Limb (tissue), 2 donors: ENCODE measurements at regions not wholly inside any gene's neighbourhood (a gene's known extent, or its start where the extent isn't known, plus 50 kb on each side); places are given as distances from the start of the nearest gene placed in this dataset.
A peak's percentile ranks its signal among the peaks of the same experiment; 100 is the strongest.
"Not testable (repeated sequence)": the region's sequence is repeated elsewhere in the genome, so short reads cannot be mapped to it uniquely, and the experiment has no call there.

Experiments
- DNase-seq, 2 donors: peaks; one replicate each; pipeline ENCODE4 v3.0.0-alpha.2; 2016; ENCODE audit errors: extremely low spot score in 2 of 2

DNA sequence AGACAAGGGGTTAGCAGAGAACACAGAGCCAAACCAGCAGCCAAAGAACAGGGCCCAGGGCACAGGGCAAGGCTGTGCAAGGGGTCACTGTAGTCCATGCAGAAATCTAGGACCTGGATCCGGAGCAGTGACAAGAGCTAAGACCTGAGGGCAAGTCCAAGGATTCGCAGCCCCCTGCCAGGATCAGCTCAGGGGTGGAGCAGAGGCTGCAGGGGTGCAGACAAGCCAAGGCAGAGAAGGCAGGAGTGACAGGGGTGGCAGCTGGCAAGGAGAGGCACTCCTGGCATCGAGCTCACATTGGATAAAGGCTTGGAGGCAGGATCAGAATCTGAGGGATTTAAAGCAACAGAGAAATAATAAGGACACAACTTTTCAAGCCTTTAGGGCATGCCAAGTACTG, 80.7 kb upstream of the NANOS1 start:
- DNase-seq = peak in 1 of 2 donors; percentile 23

DNA sequence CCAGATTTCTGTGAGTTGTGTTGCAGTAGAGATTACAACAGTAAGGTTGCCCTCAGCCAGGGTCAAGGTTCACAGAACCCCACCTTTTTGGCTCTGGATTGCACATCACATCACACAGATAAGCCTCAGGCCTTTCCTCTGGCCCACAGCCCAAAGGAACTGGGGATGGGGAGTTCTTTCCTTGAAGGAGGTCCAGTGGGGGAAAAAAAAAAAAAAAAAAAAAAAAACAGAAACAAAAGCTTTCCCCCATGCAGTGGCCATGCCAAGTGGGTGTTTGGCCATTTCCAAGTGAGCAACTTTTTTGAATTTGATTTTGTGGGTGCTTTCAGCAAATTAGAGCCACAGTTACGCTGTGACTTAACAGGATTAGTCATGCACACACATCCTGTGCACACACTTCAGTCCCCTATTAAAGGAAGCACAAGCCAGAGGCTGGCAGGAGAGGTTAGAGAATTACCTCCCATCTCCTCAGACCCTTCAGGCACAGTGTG, 79.3 kb upstream of the NANOS1 start:
- DNase-seq = peak in 1 of 2 donors; percentile 24

DNA sequence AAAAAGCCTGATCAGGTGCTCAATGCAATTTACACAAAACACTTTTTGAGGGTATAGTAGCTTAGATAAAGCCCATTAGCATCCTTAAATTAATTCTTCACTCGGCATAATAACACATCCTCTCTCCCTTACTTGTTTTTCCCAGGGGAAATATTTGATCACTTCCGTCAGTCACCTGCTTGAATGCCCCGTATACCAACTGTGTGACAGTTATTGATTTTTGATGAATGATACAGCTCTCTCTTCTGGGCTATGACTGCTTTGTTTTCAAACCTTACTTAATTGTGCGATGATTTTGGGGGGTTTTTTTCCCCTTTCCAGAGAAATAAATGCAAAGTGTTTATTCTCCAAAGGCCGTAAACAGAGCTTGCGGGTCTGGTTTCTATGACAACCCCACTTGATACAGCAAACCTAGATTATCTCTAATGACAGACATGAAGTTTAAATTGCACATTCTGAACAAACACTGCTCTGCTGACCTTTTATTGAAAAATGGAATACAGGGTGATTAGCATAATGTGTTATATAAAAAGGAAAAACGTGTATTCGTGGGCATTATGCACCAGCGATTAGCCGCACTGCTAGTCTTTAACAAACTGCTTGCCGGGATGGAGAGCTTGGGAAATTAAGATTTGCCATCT, 78.4 kb upstream of the NANOS1 start:
- no peak for DNase-seq

DNA sequence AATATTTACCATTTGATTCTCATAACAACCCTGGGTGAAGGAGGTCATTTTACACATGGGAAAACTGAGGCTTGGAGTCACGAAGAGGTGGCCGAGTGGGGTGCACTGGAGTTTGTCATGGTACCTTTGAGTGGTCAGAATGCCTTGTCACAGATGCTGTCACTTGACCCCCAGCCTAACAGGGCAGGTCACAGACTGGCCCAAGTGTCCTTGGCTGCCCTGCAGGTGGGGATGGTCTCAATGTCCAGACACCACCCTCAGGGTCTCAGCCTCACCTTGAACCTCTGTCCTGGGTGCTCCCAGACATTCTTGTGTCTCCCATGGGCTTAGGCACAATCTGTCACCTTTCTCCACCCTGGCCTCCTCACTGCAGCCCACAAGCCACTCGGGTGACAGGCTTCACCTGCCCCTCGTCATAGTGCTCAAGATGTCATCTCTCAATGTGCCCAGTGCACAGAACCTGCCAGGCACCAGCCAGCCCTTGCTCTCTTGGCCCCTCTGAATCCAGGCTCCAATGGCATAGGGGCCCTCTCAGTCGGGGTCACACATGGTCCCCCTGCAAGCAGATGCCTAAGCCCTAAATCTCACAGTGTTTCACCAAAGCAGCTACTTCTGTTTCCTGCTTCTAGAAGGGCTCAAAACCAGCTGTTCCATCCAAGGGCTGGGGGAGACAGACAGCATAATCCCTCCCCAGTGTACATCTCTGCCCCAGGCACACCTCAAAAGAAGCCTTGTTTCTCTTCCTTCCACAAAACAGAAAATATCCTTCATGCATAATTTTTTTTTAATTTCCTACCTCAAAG, 76.8 kb upstream of the NANOS1 start:
- peak in 1 of 2 donors; percentile 14 for DNase-seq

DNA sequence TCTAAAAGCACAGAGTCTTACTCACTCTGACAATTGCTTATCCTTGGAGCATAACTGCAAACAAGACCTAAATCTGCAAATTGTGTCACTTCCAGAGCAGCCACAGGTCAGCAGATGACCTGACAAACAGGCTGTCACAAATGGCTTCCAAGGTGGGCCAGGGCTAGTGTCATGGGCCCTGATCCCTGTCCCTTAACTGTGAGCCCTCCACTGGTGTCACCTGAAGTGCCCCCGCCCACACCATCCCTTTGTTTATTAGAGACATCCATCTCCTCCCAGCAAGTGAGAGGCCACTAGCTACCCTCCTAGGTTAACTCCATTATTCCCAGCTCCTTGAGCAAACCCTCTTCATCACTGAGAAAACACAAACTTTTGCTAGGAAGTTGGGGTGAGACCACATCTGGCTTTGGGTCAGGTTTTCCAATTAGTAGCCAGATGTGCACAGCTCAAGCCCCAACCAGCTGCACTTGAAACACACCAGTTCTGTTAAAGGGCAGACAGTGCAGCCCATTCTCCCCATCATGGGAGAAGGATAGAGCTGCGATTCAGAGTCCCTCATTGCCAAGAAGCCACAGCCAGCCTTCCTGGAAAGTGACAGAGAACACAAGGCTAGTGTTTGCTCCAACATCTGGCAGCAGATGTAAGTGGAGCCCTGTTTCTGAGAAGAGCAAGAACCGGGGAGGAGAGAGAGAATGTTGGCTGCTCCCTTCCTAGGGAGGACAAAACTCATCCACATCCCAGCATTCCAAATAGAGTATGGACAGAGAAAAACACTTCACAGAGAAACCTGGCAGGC, 75.7 kb upstream of the NANOS1 start:
- peak; percentile 55 to 66 for DNase-seq

DNA sequence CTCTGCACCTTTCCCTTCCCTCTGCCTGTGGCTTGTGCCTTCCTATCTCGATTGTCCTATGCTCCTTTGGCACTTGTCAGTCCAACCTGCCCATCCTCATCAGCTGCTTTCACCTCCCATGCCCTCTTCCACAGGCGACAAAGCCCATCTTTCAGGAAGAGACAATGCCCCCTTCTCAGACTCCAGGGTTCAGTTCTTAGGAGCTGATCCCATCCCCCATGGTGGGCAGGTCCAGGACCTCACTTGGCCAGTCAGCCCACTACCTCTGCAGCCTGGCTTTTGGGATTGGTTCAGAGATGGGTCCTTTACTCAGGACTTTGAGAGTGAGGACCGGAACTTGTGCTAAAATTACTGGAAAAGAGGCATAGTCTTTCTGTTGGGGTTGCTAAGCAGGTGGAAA, 74.0 kb upstream of the NANOS1 start:
- no peak for DNase-seq

DNA sequence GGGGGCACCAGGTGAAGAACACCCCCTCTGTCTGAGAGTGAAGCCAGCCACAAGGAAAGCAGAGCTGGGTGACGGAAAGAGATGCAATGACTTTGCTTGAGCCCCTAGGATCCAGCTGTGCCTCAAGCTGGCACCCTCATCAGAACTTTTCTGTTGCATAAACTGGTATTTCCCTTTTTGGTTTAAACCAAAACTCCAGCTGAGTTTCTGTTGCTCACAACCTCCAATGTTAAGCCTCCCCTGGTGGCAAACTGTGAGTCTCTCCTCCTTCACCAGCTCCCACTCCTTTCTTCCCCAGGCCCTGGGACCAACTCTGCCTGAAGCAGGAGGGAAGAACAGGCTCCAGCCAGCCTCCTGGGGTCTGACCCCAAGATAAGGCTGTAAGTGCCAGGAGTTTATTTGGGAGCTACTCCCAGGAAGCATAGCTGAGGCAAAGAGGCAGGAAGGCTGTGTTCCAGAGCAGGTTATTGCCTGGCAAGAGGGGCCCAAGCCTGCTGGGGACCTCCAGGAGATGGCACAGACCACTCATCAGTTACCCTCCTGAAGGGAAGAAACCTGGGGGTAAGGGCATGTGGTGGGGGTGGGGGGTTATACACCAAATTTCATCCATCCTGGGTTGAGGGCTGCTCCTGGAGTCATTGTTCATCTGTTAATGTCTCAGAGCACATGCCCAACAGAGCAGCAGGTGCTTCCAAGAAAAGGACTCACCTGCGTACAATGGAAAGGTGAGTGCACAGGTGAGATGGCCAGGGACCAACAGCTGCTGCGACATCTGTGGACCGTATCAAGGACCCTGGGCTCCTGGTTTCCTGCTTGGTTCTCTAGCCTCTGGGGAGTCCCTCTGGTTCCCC, 73.3 kb upstream of the NANOS1 start:
- peak in 1 of 2 donors; percentile 11 for DNase-seq

DNA sequence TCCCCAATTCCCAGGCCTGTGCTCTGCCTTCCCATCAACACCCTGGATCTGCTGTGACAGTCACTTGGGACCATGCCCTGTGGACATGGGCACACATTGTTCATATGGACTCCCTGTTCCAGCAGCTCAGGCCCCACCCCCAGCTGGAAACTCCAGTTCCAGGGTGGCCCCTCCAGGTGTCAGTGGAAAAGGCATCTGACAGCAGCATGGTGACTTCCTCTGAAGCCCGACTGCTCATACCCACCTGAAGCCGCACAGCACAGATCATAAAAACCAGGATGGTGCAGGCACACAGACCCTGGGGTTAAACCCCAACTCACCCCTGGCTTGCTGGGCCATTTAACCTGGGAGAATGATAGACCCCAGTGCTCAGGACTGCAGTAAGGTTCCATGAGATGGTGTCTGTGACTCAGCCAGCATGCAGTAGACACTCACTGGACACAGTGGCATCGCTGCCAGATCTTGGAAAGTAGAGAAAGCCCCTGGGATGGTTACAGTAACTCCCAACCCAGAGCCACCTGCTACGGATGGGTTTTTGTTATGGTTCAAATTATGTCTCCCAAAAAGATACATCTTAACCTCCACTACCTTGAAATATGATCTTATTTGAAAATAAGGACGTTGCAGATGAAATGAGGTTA, 72.6 kb upstream of the NANOS1 start:
- peak in 1 of 2 donors; percentile 15 for DNase-seq

DNA sequence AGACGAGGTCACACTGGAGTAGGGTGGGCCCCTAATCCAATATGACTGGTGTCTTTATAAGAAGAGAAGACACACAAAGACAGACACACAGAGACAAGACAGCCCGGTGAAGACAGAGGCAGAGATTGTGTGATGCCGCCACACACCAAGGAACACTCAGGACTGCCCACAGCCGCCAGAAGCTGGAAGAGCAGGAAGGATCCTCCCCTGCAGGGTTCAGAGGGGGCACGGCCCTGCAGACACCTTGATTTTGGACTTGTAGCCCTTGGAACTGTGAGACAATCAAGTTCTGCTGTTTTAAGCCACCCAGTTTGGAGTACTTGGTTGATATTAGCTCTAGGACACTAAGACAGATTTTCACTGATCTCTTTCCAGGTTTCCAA, 72.1 kb upstream of the NANOS1 start:
- DNase-seq = no peak

DNA sequence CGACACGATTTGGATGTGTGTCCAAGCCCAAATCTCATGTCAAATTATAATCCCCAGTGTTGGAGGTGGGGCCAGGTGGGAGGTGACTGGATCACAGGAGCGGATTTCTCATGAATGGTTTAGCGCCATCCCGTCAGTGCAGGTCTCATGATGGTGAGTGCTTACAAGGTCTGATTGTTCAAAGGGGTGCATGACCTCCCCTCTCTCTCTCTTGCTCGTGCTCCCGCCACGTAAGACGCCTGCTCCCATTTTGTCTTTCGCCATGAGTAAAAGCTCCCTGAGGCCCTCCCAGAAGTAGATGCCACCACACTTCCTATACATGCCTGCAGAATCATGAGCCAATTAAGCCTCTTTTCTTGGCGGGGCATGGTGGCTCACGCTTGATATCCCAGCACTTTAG, 71.5 kb upstream of the NANOS1 start:
- DNase-seq = peak in 1 of 2 donors; percentile 14

DNA sequence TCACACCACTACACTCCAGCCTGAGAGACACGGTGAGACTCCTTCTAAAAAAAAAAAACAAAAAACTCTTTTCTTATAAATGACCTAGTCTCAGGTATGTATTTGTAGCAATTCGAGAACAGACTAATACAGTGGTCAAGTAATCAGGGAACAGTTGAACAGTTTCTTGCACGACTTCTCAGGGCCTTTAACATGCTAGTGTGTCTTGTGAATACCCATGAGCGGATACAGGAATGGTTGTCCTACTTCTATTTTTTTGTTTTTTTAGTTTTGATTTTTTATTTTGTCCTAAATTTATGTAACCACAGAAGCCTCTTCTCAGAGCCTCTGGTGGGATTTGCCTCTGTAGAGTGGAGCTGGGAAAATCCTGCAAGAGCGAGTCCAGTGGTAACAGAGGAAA, 71.0 kb upstream of the NANOS1 start:
- no peak for DNase-seq

DNA sequence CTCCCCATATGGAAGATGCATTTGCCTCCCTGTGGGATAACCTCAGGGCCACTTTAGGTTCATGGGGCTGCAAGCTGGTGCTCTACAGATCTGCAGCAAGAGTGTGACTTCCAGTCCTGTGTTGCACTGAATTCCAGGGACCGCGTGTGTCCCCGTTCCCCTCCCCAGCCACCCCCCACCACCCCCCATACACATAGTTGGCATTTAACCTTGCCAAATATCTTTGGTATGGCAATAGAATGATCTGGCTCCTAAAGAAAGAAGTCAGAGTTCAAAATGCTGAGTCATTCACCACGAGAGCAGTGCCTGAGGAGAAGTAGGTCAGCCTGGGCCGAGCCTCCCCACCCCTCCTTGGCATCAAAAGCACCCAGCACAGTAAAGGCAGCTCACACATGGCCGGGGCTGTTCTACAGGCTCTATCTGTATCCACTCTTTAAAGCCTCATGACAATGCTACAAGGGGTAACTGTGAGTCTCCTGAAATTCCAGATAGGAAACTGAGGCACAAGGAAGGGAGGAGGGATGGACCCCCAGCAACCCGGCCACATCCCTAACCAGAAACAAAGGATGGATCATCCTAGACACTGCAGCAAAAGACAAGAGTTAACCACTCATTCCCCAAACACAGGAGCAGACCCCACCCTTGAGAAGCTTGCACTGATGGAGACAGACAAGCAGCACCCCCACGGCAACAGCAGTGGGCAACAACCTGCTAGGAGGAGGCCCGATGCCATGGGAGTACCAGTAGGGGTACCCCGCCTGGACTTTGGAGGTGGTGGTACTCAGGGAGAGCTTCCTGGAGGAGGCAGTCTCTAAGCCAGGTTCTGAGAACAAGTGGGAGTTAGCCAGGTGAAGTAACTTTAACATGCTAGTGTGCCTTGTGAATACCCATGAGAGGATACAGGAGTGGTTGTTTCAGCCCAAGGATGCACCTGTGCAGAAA, 70.3 kb upstream of the NANOS1 start:
- peak in 1 of 2 donors; percentile 20 for DNase-seq

DNA sequence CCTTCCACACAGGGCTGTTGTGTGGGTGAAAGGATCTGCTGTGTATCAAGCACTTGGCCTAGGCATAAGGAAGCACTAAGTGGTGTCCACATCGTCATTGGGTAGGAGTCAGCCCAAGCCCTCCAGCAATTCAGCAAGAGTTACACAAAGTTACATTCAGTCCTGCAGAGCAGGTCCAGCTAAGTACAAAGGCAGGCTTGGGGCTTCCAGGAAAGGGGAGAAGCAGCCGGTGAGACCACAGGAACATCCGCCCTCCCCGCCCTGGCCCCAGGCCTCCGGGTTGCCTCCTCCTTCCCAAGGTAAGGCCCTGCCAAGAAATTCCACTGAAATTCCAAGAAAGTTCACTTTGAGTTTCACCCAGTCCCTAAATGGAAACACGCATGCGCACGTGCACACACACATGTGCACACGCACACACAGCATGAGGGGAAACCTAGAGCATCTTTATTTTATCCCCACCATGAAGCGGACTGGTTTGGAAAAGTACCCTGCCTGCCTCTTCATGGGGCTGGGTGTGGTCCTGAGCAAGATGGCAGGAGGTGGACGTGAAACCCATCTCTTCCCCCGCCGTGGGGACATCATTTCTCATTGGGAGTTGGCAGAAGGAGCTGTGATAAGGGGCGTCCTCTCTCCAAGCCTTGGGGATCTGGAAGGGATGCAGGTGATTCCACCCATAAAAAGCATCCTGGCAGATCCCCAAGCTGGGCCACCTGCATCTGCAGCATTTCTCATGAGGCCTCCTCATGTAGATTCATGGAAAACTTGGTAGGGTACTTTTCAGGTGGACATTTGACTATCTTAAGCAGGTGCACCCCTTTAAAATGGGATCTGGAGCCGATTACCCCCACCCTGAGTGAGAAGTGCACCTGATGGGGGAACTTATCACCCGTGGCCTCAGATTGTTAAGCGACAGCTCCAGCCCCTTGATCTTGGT, 69.1 kb upstream of the NANOS1 start:
- DNase-seq = peak; percentile 37 to 70

DNA sequence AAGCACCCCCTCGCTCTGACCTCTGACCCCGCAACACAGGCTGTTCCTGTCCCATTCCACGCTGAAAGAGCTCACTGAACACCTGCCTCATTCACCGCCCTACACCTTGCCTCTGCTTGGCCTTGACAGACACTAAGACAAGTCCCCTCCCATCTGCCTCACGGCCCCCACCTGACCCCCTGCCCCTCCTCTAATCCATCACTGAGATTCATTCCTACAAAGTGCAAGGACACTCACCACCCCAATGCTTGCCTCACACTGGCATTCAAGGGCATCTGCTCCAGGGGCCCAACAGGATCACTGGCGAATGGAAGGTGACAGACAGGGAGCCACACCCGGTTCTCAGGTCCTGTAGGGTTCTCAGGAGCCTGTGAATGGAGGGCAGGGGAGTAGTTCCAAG, 68.1 kb upstream of the NANOS1 start:
- DNase-seq = peak in 1 of 2 donors; percentile 19

DNA sequence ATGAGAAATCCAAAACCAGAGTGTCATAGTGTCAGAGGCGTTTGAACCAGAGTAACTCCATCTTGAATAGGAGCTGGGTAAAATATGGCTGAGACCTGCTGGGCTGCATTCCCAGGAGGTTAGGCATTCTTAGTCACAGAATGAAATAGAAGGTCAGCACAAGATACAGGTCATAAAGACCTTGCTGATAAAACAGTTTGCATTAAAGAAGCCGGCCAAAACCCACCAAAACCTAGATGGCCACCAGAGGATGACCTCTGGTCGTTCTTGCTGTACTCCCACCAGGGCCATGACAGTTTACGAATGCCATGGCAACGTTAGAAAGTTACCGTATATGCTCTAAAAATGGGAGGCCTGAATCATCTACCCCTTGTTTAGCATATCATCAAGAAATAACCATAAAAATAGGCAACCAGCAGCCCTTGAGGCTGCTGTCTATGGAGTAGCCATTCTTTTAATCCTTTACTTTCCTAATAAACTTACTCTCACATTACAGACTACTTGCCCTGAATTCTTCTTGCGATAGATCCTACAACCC, 67.1 kb upstream of the NANOS1 start:
- not testable (repeated sequence) for DNase-seq

DNA sequence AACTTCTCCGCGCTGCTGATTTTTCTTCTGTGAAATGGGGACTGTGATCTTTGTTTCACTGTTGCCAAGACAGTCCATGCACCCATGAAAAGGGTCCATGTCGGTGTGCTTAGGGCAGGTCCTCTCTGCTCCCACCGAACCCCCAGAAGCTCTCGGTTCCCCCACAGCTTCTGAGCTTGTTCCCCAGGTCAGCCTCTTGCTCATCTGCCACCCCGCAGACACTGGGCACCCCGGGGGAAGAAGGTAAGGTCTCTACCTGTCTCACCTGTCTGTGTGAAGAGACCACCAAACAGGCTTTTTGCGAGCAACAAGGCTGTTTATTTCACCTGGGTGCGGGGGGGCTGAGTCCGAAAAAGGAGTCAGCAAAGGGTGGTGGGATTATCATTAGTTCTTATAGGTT, 66.2 kb upstream of the NANOS1 start:
- peak in 1 of 2 donors; percentile 12 for DNase-seq

DNA sequence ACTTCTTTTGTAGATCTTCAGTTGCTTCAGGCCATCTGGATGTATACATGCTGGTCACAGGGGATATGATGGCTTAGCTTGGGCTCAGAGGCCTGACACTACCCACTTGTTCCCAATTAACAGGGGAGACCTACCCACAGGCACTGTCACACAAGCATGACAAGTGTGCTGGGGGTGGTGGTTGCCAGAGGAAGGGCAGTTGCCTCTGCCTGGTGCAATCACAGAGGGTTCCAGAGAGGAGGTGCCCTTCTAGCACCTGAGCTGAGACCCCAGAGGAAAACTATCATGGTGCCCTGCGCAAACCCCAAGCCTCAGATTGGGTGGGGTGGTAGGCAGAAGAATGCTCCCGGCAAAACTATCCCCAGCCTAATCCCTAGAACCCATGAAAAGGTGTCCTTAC, 65.6 kb upstream of the NANOS1 start:
- DNase-seq = peak in 1 of 2 donors; percentile 14

DNA sequence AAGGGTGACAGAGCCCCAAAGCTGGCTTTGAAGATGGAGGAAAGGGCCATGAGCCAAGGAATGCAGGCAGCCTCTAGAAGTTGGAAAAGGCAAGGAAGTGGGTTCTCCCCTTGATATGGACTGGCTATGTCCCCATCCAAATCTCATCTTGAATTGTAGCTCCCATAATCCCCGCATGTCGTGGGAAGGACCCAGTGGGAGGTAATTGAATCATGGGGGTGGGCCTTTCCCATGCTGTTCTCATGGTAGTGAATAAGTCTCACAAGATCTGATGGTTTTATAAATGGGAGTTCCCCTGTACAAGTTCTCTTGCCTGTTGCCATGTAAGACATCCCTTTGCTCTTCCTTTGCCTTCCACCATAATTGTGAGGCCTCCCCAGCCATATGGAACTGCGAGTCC, 65.0 kb upstream of the NANOS1 start:
- DNase-seq = not testable (repeated sequence)
